Panc1 (cell line): ENCODE measurements at regions not wholly inside any gene's neighbourhood (a gene's known extent, or its start where the extent isn't known, plus 50 kb on each side); places are given as distances from the start of the nearest gene placed in this dataset.

Experiments
- ATAC-seq: fragments of 200-7000 bp; cut with Tn5 transposase; 2 replicates; pipeline ENCODE4 v1.9.1; 2020; ENCODE audit warnings: mild to moderate bottlenecking, moderate library complexity
- BruUV-seq: library from RNA; stranded (reverse); fragments of 400-500 nt; replicated peaks from 2 replicates; lab custom pipeline; 2021; lab: Mats Ljungman, UMichigan
- CTCF ChIA-PET: fragments of 300-600 bp; sonication (Branson Sonifier 250); formaldehyde crosslinking; loops from one replicate; lab custom pipeline; 2022; ENCODE audit warnings: antibody characterized with exemption; lab: Charles Lee
- POLR2A ChIA-PET: fragments of 300-600 bp; sonication (Branson Sonifier 250); formaldehyde crosslinking; loops from one replicate; lab custom pipeline; 2022; ENCODE audit warnings: antibody characterized with exemption; lab: Charles Lee
- DNase-seq: peaks from one replicate; pipeline ENCODE4 v3.0.0-alpha.2; 2010; ENCODE audit warnings: low read depth, low spot score
- H3K27ac ChIP-seq: 2 replicates; pipeline ENCODE4 v1.5.1; 2011; ENCODE audit warnings: mild to moderate bottlenecking, low read length, inconsistent platforms
- H3K27me3 ChIP-seq: fragments of 200-500 bp; sonication (Bioruptor generic); 2 replicates; pipeline ENCODE4 v1.6.0; 2014; ENCODE audit warnings: low read length, inconsistent platforms; ENCODE audit not compliant: control insufficient read depth, insufficient read depth
- H3K36me3 ChIP-seq: fragments of 200-500 bp; sonication (Bioruptor generic); 2 replicates; pipeline ENCODE4 v1.5.1; 2014; ENCODE audit warnings: inconsistent platforms, mild to moderate bottlenecking, low read length, moderate library complexity; ENCODE audit not compliant: control insufficient read depth, insufficient read depth
- H3K4me1 ChIP-seq: 2 replicates; pipeline ENCODE4 v1.5.1; 2011; ENCODE audit warnings: inconsistent platforms, mild to moderate bottlenecking, low read length, moderate library complexity; ENCODE audit not compliant: control insufficient read depth, insufficient read depth
- H3K4me3 ChIP-seq, 2 experiments: 2 replicates each; pipeline ENCODE4 v1.5.1; 2011 to 2012; ENCODE audit warnings: low read depth in 2 of 2, low read length in 2 of 2, mild to moderate bottlenecking in 2 of 2, inconsistent platforms in 1 of 2, moderate library complexity in 1 of 2
- H3K9me3 ChIP-seq: fragments of 200-500 bp; sonication (Bioruptor generic); 2 replicates; pipeline ENCODE4 v1.5.1; 2014; ENCODE audit warnings: low read depth, mild to moderate bottlenecking, inconsistent platforms, low read length, moderate library complexity; ENCODE audit not compliant: control insufficient read depth, insufficient read depth
- POLR2AphosphoS5 ChIP-seq: IDR thresholded peaks from 2 replicates; pipeline ENCODE4 v1.6.1; 2012; ENCODE audit warnings: mild to moderate bottlenecking, low read depth, low read length, moderate library complexity
- SIN3A ChIP-seq: IDR thresholded peaks from 2 replicates; pipeline ENCODE4 v1.6.1; 2012; ENCODE audit warnings: low read depth, mild to moderate bottlenecking, low read length, moderate library complexity, borderline replicate concordance; ENCODE audit not compliant: insufficient read depth
- TCF7L2 ChIP-seq: IDR thresholded peaks from 2 replicates; pipeline ENCODE4 v1.6.1; 2011; ENCODE audit warnings: mild to moderate bottlenecking, low read depth, low read length, inconsistent platforms
- in situ Hi-C: cut with HindIII; loops from 2 replicates; pipeline ENCODE4 v1.10.0; 2016; ENCODE audit warnings: low sequenced_read_pairs, low pct_unique_long_range_greater_than_20kb
- intact Hi-C: fragments of 100-400 bp; cut with micrococcal nuclease; formaldehyde crosslinking; loops from one replicate; pipeline ENCODE4 v1.10.0; 2022; ENCODE audit not compliant: unreplicated experiment
- TF ChIP-seq, protein P1 (sequence below), 2 experiments: IDR thresholded peaks; 2 replicates each; pipeline ENCODE4 v1.6.1; 2011 to 2012; ENCODE audit warnings: low read depth in 2 of 2, control low read depth in 1 of 2, low read length in 1 of 2, mild to moderate bottlenecking in 1 of 2, moderate library complexity in 1 of 2; ENCODE audit not compliant: insufficient read depth in 1 of 2
- TF ChIP-seq, protein P2 (sequence below): fragments of 450-650 bp; IDR thresholded peaks from 2 replicates; pipeline ENCODE4 v1.5.1; 2017; ENCODE audit warnings: mild to moderate bottlenecking

- TF ChIP-seq, protein P1, sequence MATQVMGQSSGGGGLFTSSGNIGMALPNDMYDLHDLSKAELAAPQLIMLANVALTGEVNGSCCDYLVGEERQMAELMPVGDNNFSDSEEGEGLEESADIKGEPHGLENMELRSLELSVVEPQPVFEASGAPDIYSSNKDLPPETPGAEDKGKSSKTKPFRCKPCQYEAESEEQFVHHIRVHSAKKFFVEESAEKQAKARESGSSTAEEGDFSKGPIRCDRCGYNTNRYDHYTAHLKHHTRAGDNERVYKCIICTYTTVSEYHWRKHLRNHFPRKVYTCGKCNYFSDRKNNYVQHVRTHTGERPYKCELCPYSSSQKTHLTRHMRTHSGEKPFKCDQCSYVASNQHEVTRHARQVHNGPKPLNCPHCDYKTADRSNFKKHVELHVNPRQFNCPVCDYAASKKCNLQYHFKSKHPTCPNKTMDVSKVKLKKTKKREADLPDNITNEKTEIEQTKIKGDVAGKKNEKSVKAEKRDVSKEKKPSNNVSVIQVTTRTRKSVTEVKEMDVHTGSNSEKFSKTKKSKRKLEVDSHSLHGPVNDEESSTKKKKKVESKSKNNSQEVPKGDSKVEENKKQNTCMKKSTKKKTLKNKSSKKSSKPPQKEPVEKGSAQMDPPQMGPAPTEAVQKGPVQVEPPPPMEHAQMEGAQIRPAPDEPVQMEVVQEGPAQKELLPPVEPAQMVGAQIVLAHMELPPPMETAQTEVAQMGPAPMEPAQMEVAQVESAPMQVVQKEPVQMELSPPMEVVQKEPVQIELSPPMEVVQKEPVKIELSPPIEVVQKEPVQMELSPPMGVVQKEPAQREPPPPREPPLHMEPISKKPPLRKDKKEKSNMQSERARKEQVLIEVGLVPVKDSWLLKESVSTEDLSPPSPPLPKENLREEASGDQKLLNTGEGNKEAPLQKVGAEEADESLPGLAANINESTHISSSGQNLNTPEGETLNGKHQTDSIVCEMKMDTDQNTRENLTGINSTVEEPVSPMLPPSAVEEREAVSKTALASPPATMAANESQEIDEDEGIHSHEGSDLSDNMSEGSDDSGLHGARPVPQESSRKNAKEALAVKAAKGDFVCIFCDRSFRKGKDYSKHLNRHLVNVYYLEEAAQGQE (IDR thresholded peaks at IDR 0.05; ENCODE audit: insufficient read depth in 1 of 2, low read depth in 2 of 2, low read length in 1 of 2): no peak
- TF ChIP-seq POLR2AphosphoS5 (no peak), SIN3A (no peak), TCF7L2 (no peak)
- TF ChIP-seq, protein P2, sequence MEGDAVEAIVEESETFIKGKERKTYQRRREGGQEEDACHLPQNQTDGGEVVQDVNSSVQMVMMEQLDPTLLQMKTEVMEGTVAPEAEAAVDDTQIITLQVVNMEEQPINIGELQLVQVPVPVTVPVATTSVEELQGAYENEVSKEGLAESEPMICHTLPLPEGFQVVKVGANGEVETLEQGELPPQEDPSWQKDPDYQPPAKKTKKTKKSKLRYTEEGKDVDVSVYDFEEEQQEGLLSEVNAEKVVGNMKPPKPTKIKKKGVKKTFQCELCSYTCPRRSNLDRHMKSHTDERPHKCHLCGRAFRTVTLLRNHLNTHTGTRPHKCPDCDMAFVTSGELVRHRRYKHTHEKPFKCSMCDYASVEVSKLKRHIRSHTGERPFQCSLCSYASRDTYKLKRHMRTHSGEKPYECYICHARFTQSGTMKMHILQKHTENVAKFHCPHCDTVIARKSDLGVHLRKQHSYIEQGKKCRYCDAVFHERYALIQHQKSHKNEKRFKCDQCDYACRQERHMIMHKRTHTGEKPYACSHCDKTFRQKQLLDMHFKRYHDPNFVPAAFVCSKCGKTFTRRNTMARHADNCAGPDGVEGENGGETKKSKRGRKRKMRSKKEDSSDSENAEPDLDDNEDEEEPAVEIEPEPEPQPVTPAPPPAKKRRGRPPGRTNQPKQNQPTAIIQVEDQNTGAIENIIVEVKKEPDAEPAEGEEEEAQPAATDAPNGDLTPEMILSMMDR: no peak
- intact Hi-C loops: loop anchor here (10.0 kb wide), 1 partner anchor 200 kb away; no protein-coding TSS in a partner anchor
- POLR2A ChIA-PET: no interaction called here
- Histone ChIP-seq H3K27ac (no peak overlapping the region), H3K27me3 (no peaks in the 10 kb centered on the region), H3K36me3 (no peaks in the 10 kb centered on the region), H3K4me1 (no peaks in the 10 kb centered on the region), H3K4me3 (no peak overlapping the region), H3K9me3 (no peaks in the 10 kb centered on the region)
- CTCF ChIA-PET: no interaction called here
- in situ Hi-C loops: no loop called here
- BruUV-seq: no TSS peak
- ATAC-seq (no peak), DNase-seq (no peak)
Observed at GRCh38 chr4:4675051-4675581, 133.3 kb upstream of the STX18 start.

DNA sequence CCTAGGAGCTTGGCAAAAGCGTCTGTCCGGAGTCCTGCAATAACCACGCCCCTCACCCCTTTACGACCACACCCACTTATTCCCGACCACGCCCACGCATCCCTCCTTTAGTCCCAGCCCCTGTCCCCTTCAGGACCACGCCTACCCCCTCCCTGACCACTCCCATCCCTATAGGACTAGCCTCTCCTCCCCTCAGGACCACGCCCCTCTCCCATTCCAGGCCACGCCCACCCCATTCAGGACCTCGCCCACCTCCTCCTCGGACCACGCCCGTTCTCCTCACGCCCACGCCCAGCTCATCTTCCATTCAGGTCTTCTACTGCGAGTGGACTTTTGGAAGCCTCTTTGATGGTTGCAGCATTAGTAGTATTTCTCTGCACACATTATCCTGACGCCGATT lies 131.2 kb upstream of the STX18 start:
- CTCF ChIA-PET: no interaction called here
- intact Hi-C loops (loop anchor here (10.0 kb wide), 1 partner anchor 202 kb away; no protein-coding TSS in a partner anchor), in situ Hi-C loops (no loop called here)
- POLR2A ChIA-PET: no interaction called here
- Histone ChIP-seq H3K27me3 (no peaks in the 10 kb centered on the region), H3K36me3 (no peaks in the 10 kb centered on the region), H3K9me3 (no peaks in the 10 kb centered on the region), H3K27ac (no peak overlapping the region), H3K4me1 (no peaks in the 10 kb centered on the region; the same call in 1 of the 2 replicates), H3K4me3 (0 out of 4 replicates have a peak overlapping the region, but pooled peaks of 1 of the 2 experiments have one; percentile 8)
- DNase-seq: no peak
- no TSS peak for BruUV-seq
- no peak for TF ChIP-seq SIN3A
- TF ChIP-seq, protein P2: no peak
- TF ChIP-seq, protein P1 (IDR thresholded peaks at IDR 0.05; ENCODE audit: insufficient read depth in 1 of 2, low read depth in 2 of 2, low read length in 1 of 2): no peak
- no peak for TF ChIP-seq POLR2AphosphoS5
- no peak for TF ChIP-seq TCF7L2
- peak; percentile 91 for ATAC-seq
